HG02588 (cell line): ENCODE measurements at regions not wholly inside any gene's neighbourhood (a gene's known extent, or its start where the extent isn't known, plus 50 kb on each side); places are given as distances from the start of the nearest gene placed in this dataset.
A peak's percentile ranks its signal among the peaks of the same experiment; 100 is the strongest.

Experiments used
- ATAC-seq: cut with Tn5 transposase; IDR thresholded peaks from one replicate; pipeline ENCODE4 v1.9.1; 2021; ENCODE audit warnings: mild to moderate bottlenecking, moderate library complexity; ENCODE audit not compliant: unreplicated experiment

GRCh38 chr15:47944637-47945288 lies 176.0 kb upstream of the SLC24A5 start:
- ATAC-seq, result no peak

GRCh38 chr15:47945872-47946650 lies 174.7 kb upstream of the SLC24A5 start:
- no peak for ATAC-seq

GRCh38 chr15:47949815-47950214 lies 171.0 kb upstream of the SLC24A5 start:
- ATAC-seq, result no peak

- ATAC-seq, result no peak
These were observed 170.3 kb upstream of the SLC24A5 start for GRCh38 chr15:47950447-47950846.

GRCh38 chr15:47951781-47952180 lies 169.0 kb upstream of the SLC24A5 start:
- ATAC-seq, result no peak

GRCh38 chr15:47954196-47954595 lies 166.6 kb upstream of the SLC24A5 start:
- ATAC-seq, result no peak

- no peak for ATAC-seq
These were observed 165.8 kb upstream of the SLC24A5 start for GRCh38 chr15:47955021-47955420.

GRCh38 chr15:47959617-47960413 lies 161.0 kb upstream of the SLC24A5 start:
- ATAC-seq, result no peak

GRCh38 chr15:47961401-47962090 lies 159.2 kb upstream of the SLC24A5 start:
- ATAC-seq, result peak; percentile 90

- no peak for ATAC-seq
These were observed 157.5 kb upstream of the SLC24A5 start for GRCh38 chr15:47963265-47963664.

GRCh38 chr15:47964229-47964628 lies 156.6 kb upstream of the SLC24A5 start:
- ATAC-seq, result no peak

- ATAC-seq, result no peak
These were observed 155.5 kb upstream of the SLC24A5 start for GRCh38 chr15:47965297-47965696.

GRCh38 chr15:47968593-47968992 lies 152.2 kb upstream of the SLC24A5 start:
- no peak for ATAC-seq

GRCh38 chr15:47971637-47972036 lies 149.2 kb upstream of the SLC24A5 start:
- ATAC-seq, result no peak

GRCh38 chr15:47972738-47973137 lies 148.1 kb upstream of the SLC24A5 start:
- ATAC-seq, result no peak

- no peak for ATAC-seq
These were observed 146.1 kb upstream of the SLC24A5 start for GRCh38 chr15:47974724-47975123.

- ATAC-seq, result no peak
These were observed 145.4 kb upstream of the SLC24A5 start for GRCh38 chr15:47975427-47975826.

- ATAC-seq, result no peak
These were observed 137.3 kb upstream of the SLC24A5 start for GRCh38 chr15:47983533-47983932.

- ATAC-seq, result no peak
These were observed 135.2 kb upstream of the SLC24A5 start for GRCh38 chr15:47985568-47985967.

- ATAC-seq, result no peak
These were observed 133.3 kb upstream of the SLC24A5 start for GRCh38 chr15:47987461-47987860.

GRCh38 chr15:47987908-47988532 lies 132.8 kb upstream of the SLC24A5 start:
- peak; percentile 95 for ATAC-seq
